DOHH2 (cell line): ENCODE measurements at regions not wholly inside any gene's neighbourhood (a gene's known extent, or its start where the extent isn't known, plus 50 kb on each side); places are given as distances from the start of the nearest gene placed in this dataset.

Experiments used
- H3F3A ChIP-seq: fragments of 200-600 bp; sonication (generic), shearing (Covaris generic); 2 replicates; pipeline ENCODE4 v1.6.0; 2016; ENCODE audit warnings: antibody characterized with exemption, mild to moderate bottlenecking; ENCODE audit not compliant: control insufficient read depth, insufficient read depth
- H3K27ac ChIP-seq: fragments of 200-600 bp; sonication (generic); 2 replicates; pipeline ENCODE4 v1.5.1; 2014; ENCODE audit warnings: low read depth, mild to moderate bottlenecking, low read length, moderate library complexity
- H3K27me3 ChIP-seq: fragments of 200-600 bp; sonication (generic); 2 replicates; pipeline ENCODE4 v1.6.1; 2014; ENCODE audit warnings: mild to moderate bottlenecking, low read length, mixed read lengths; ENCODE audit not compliant: control insufficient read depth
- H3K36me3 ChIP-seq: fragments of 200-600 bp; sonication (generic); 2 replicates; pipeline ENCODE4 v1.6.1; 2014; ENCODE audit warnings: mild to moderate bottlenecking, low read length, moderate library complexity, mixed read lengths; ENCODE audit not compliant: control insufficient read depth
- H3K4me1 ChIP-seq: fragments of 200-600 bp; sonication (generic); 2 replicates; pipeline ENCODE4 v1.6.1; 2014; ENCODE audit warnings: mild to moderate bottlenecking, low read length, mixed read lengths; ENCODE audit not compliant: control insufficient read depth
- H3K4me2 ChIP-seq: fragments of 200-600 bp; sonication (generic); 2 replicates; pipeline ENCODE4 v1.6.0; 2014; ENCODE audit warnings: mild to moderate bottlenecking, low read length, moderate library complexity
- H3K4me3 ChIP-seq: fragments of 200-600 bp; sonication (generic); 2 replicates; pipeline ENCODE4 v1.5.1; 2014; ENCODE audit warnings: mild to moderate bottlenecking, low read length, mixed read lengths
- H3K79me2 ChIP-seq: fragments of 200-600 bp; sonication (generic); 2 replicates; pipeline ENCODE4 v1.6.1; 2014; ENCODE audit warnings: mild to moderate bottlenecking, low read length, mixed read lengths; ENCODE audit not compliant: control insufficient read depth
- H3K9me2 ChIP-seq: fragments of 200-600 bp; sonication (generic); replicated peaks from 2 replicates; pipeline ENCODE4 v1.6.1; 2014; ENCODE audit warnings: mild to moderate bottlenecking, low read length, mixed read lengths; ENCODE audit not compliant: control insufficient read depth
- H3K9me3 ChIP-seq: fragments of 200-600 bp; sonication (generic); 2 replicates; pipeline ENCODE4 v1.6.1; 2014; ENCODE audit warnings: antibody characterized with exemption, low read length, mixed read lengths; ENCODE audit not compliant: control insufficient read depth, insufficient read depth
- H4K20me1 ChIP-seq: fragments of 200-600 bp; sonication (generic); 2 replicates; pipeline ENCODE4 v1.6.0; 2014; ENCODE audit warnings: low read depth, mild to moderate bottlenecking, antibody characterized with exemption, low read length, moderate library complexity; ENCODE audit not compliant: control insufficient read depth, insufficient read depth
- CTCF ChIP-seq: fragments of 200-600 bp; sonication (generic); IDR thresholded peaks from one replicate; pipeline ENCODE4 v1.5.1; 2014; ENCODE audit warnings: antibody characterized with exemption, mild to moderate bottlenecking, low read depth, low read length; ENCODE audit not compliant: poor library complexity, severe bottlenecking
- EZH2phosphoT487 ChIP-seq: fragments of 200-600 bp; sonication (generic); IDR thresholded peaks from 2 replicates; pipeline ENCODE4 v1.6.1; 2017; ENCODE audit warnings: borderline replicate concordance, mild to moderate bottlenecking, antibody characterized with exemption, low read length, moderate library complexity, mixed read lengths

GRCh38 chr10:36202881-36203280 is 560.8 kb upstream of the FZD8 start:
- H3K4me1 ChIP-seq, result no peaks in the 10 kb centered on the region
- no peaks in the 10 kb centered on the region for H4K20me1 ChIP-seq
- no peaks in the 10 kb centered on the region for H3F3A ChIP-seq
- no peaks in the 10 kb centered on the region for H3K27me3 ChIP-seq
- no peaks in the 10 kb centered on the region for H3K9me3 ChIP-seq
- no peaks in the 10 kb centered on the region for H3K79me2 ChIP-seq
- no peak overlapping the region for H3K27ac ChIP-seq
- TF ChIP-seq EZH2phosphoT487, result no peak
- no peak for TF ChIP-seq CTCF
- no peak overlapping the region for H3K4me3 ChIP-seq
- H3K36me3 ChIP-seq, result no peaks in the 10 kb centered on the region
- H3K4me2 ChIP-seq, result no peak overlapping the region
- H3K9me2 ChIP-seq, result no peaks in the 10 kb centered on the region

DNA sequence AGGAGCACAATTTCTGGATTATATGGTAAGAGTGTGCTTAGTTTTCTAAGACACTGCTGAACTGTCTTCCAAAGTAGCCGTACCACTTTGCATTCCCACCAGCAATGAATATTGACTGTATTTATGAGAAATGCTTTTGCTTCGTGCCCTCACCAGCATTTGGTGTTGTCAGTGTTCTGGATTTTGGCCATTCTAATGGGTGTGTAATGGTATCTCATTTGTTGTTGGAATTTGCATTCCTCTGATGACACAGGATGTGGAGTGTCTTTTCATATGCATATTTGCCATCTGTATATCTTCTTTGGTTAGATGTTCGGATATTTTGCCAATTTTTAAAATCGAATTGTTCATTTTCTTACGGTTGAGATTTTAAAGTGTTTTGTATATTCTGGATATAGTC is 558.5 kb upstream of the FZD8 start:
- Histone ChIP-seq H3K27me3 (no peaks in the 10 kb centered on the region), H3K9me2 (no peaks in the 10 kb centered on the region), H3K27ac (no peak overlapping the region), H3K4me3 (no peak overlapping the region), H3K36me3 (no peaks in the 10 kb centered on the region), H3K9me3 (no peaks in the 10 kb centered on the region), H4K20me1 (no peaks in the 10 kb centered on the region), H3K4me2 (no peak overlapping the region), H3F3A (no peaks in the 10 kb centered on the region), H3K79me2 (no peaks in the 10 kb centered on the region), H3K4me1 (no peaks in the 10 kb centered on the region)
- TF ChIP-seq CTCF (no peak), EZH2phosphoT487 (no peak)

- TF ChIP-seq CTCF, result no peak
- no peak for TF ChIP-seq EZH2phosphoT487
- no peak overlapping the region for H3K4me2 ChIP-seq
- no peaks in the 10 kb centered on the region for H3K27me3 ChIP-seq
- H3K4me1 ChIP-seq, result no peaks in the 10 kb centered on the region
- H3K36me3 ChIP-seq, result no peaks in the 10 kb centered on the region
- no peak overlapping the region for H3K4me3 ChIP-seq
- H3K9me2 ChIP-seq, result no peaks in the 10 kb centered on the region
- no peak overlapping the region for H3K27ac ChIP-seq
- no peaks in the 10 kb centered on the region for H3K79me2 ChIP-seq
- no peaks in the 10 kb centered on the region for H4K20me1 ChIP-seq
- no peaks in the 10 kb centered on the region for H3F3A ChIP-seq
- H3K9me3 ChIP-seq, result no peaks in the 10 kb centered on the region; the same call in 1 of the 2 replicates
Measured at GRCh38 chr10:36198322-36198721, 556.2 kb upstream of the FZD8 start.

DNA sequence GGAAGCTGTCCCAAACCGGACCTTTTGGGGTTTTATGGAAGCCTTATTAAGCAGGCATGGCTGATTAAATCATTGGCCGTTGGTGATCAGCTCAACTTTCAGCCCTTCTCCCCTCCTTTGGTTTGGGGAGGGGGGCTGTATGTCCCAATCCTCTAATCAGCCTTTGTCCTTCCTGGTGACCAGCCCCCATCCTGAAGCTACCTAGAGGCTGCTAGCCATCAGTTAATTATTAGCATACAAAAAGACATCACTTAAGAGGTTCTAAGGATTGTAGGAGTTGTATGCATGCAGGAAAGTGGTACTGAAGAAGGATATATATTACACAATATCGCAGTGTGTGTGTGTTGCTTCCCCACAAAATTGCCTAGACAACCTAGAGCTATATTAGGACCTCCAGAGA is 553.3 kb upstream of the FZD8 start:
- H3K79me2 ChIP-seq, result no peaks in the 10 kb centered on the region
- no peaks in the 10 kb centered on the region for H3K4me1 ChIP-seq
- no peaks in the 10 kb centered on the region for H3K27me3 ChIP-seq
- no peak overlapping the region for H3K4me2 ChIP-seq
- no peaks in the 10 kb centered on the region for H3F3A ChIP-seq
- H3K36me3 ChIP-seq, result no peaks in the 10 kb centered on the region
- H3K27ac ChIP-seq, result no peak overlapping the region
- no peaks in the 10 kb centered on the region for H4K20me1 ChIP-seq
- TF ChIP-seq EZH2phosphoT487, result no peak
- no peak for TF ChIP-seq CTCF
- no peak overlapping the region for H3K4me3 ChIP-seq
- no peaks in the 10 kb centered on the region for H3K9me2 ChIP-seq
- peaks cover 3% of the 10 kb centered on the region; the same call in 1 of the 2 replicates for H3K9me3 ChIP-seq
